NCI-H524 treated with DMSO at 0.1 percent for 48 hours (cell line): ENCODE measurements at regions not wholly inside any gene's neighbourhood (a gene's known extent, or its start where the extent isn't known, plus 50 kb on each side); places are given as distances from the start of the nearest gene placed in this dataset.
A peak's percentile ranks its signal among the peaks of the same experiment; 100 is the strongest.
"Not testable (repeated sequence)": the region's sequence is repeated elsewhere in the genome, so short reads cannot be mapped to it uniquely, and the experiment has no call there.

Experiments used
- DNase-seq: peaks from one replicate; lab custom pipeline; 2025; lab: John Stamatoyannopoulos, UW

GRCh38 chr18:60202708-60203107 lies 169.9 kb downstream of the MC4R start:
- no peak for DNase-seq

DNA sequence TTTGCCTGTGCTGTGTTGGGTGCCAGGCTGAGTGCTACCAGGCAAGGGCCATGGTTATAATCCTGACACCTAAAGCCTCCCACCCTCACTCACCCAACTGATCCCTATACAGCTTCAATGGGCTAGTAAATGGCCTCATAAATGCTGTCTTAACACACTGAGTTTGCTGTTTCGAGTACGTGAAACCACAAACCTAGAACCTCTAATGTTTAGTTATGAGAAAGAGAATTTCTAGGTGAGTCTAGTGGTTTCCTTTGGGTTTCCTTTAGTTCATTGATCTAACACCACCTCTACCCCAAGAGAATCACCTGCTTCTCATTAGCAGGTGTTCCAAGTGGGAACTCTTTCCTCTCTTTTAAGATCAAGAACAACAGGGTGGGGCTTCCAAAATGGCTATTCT lies 172.0 kb downstream of the MC4R start:
- DNase-seq: no peak

GRCh38 chr18:60199505-60199904 lies 173.1 kb downstream of the MC4R start:
- no peak for DNase-seq

DNA sequence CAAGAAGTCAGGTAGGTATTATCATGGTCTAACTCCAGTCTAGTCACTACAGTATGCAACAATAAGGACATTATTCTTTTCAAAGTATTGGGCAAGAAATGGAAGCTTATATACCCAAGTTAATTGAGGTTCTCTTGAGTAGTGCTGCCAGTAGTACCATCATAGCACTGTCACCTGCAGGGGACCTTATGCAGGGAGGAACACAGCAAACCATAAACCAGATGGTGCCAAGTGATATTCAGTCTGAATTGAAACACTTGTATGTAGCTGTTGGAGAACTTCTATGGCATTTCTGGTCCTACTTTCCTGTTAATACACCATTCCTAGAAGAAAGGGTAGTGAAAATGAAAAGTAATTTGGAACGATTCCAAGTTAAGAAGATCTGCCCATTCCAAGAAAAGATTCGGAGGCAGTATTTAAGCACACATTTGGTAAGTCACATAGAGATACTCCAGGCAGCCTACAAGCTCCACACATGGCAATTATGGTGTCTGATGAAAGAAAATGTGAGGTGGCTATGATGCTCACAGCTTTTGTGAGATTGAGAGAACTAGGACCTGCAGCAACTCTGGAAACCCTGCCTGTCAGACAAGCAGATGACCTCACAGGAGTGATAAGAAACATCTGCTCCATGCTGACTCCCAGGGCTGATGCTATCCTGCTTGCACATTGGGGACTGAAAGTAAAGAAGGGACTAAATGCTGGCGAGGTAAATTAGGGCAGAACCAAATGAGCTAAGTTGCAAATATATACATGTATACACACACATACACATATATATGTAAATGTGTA lies 174.7 kb downstream of the MC4R start:
- peak; percentile 6 for DNase-seq

DNA sequence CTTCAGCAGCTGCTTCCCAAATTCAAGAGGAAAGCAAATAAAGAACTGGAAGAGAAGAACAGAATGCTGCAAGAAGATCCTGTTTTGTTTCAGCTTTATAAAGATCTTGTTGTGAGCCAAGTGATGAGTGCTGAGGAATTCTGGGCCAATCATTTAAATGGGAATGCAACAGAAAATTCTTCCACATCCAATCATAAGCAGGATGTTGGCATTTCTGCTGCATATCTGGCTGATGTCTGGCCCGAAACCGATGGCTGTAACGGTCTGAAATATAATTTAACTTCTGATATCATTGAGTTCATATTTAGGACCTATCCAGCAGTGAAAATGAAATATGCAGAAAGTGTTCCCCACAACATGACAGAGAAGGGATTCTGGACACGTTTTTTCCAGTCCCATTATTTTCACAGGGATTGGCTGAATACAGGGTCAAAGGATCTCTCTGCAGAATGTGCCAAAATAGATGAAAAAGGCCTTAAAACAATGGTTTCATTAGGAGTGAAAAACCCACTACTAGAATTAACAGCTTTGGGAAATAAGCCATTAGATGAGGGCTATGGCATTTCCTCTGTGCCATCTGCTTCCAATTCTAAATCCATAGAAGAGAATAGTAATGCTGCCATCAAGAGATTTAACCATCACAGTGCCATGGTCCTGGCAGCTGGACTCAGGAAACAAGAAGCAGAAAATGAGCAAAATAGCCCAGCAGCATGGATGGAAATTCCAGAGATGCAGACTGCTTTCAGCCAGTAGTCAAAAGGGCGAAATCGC lies 175.6 kb downstream of the MC4R start:
- peak; percentile 39 for DNase-seq

DNA sequence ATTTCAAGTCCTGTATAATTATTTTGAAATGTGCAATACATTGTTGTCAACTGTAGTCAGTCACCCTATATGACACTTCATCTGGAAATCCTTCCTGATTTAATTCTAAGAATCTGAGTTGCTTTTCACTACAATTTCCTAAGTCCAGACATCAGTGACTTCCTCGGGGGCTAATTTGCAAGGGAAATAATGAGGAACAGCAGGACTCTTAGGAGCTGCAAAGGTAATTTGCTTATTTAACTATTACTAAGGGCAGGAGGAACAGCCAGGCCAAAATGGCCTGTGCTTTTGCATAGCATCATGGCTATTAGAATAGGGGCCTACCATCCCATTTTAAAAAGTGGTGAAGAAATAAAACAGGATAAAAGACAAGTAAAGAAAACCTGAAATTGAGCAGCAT lies 178.8 kb downstream of the MC4R start:
- DNase-seq: no peak

DNA sequence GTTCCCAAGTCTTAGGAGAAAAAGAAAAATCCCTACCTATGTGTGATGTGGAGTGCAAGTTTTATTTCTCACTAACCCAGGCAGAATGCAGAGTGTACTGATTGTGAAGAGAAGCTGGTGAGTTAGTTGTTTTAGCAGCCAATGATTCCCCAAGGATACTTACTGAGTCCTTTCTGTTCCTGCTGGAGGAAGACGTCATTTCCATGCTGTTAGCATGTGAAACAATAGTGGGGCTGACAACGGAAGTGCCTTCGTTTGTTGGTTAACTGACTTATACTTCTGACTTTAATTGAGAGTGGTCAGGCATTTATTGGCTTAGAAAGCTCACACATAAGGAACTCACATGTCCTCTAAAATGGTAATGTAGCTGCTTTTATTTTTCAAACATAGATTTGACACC lies 180.6 kb downstream of the MC4R start:
- DNase-seq: no peak

GRCh38 chr18:60189856-60190255 lies 182.7 kb downstream of the MC4R start:
- DNase-seq: no peak

DNA sequence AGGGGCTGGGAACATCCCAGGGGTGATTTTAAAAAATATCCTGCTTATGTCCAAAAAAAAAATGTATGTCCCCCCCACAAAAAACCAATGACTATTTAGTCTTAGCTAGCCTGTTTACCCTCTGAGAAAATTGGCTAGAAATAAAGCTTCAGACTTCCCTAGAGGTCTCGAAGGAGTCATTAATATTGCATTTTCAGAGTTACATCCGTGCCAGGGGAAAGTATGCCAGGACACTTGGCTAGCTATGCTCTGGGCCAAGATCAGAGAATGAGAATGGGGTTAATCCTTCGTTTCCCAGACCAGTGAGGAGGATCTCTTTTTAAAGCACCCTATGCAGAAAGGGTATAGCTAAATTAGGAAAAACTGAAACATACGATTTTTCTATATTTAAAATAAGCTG lies 183.6 kb downstream of the MC4R start:
- DNase-seq: no peak

DNA sequence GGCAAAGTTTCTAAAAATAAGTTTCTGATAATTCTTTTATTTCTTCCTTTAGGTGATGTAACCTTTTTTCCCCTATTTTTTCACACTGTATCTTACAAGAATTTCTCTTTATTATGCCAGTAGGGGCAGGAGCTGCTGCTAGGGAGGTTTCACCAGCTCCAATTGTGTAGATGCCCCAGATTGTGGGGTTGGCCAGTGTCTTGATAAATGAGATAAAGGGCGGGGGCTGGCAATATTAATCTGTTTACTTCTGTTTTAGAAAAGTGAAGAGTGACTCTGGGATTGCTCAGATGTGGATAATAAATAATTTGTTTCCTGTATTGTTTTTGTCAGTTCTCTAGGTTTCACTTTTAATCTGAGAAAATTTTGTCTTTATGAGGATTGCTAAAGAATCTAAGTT lies 190.4 kb downstream of the MC4R start:
- no peak for DNase-seq

GRCh38 chr18:60180671-60181070 lies 191.9 kb downstream of the MC4R start:
- DNase-seq: no peak

GRCh38 chr18:60178224-60178623 lies 194.4 kb downstream of the MC4R start:
- DNase-seq: not testable (repeated sequence)

- no peak for DNase-seq
These were observed 196.3 kb downstream of the MC4R start for GRCh38 chr18:60176259-60176658.

- DNase-seq: no peak
These were observed 197.7 kb downstream of the MC4R start for GRCh38 chr18:60174832-60175231.

- DNase-seq: no peak
These were observed 200.5 kb downstream of the MC4R start for GRCh38 chr18:60172030-60172429.

DNA sequence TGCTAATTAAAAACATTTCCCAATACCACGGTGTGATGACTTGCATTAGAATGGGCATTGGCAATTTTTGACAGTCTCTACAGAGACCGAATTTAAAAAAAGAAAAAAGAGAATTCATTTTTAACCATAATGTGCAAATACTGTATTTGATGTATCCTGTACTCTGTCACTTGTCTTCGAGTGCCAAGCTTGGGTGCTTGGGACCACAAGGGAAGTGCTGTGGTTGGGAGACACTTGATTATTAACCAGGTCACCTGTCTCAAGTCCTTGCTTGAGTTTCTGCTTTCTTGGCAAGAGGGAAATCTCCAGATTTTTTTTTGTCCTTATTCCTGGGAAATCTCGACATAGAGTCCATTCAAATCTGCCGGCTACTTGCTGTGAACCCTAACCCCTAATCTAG lies 209.0 kb downstream of the MC4R start:
- DNase-seq: no peak

DNA sequence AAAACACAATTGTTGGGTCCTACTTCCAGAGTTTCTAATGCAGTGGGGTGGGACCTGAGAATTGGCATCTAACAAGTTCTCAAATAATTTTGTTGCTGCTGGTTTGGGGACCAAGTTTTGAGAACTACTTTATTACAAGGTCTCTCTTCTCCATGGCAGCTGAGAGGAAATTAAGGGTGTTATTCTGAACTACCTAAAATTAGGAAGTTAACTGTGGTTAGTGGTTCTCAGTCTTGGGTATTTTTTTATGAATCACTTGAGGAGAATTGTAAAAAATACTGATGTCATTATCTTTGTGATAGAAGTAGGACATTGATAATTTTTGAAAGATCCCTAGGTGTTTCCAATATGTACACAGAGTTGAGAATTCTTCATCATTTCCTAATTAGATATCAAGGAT lies 210.2 kb downstream of the MC4R start:
- no peak for DNase-seq

GRCh38 chr18:60157810-60158209 lies 214.8 kb downstream of the MC4R start:
- DNase-seq: peak; percentile 49

DNA sequence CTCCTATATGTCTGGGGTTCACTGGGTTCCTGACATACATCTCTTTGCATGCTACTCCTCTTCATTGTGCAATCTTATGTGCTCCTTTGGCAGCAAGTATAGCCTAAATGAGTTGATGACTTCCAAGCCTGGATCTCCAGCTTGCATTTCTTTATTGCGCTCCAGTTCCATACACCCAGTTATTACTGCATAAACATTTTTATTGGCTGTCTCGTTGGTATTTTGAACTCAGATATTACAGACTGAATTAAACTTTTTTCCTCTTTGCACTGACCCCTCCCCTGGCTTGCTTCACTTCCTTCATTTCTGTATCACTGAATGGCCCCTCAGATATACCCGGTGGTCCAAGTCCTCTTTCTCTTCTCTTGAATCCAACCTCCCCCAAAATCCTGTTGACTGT lies 219.2 kb downstream of the MC4R start:
- no peak for DNase-seq

GRCh38 chr18:60149316-60149715 lies 223.3 kb downstream of the MC4R start:
- DNase-seq: no peak

- no peak for DNase-seq
These were observed 225.3 kb downstream of the MC4R start for GRCh38 chr18:60147323-60147722.

GRCh38 chr18:60146220-60146960 lies 226.2 kb downstream of the MC4R start:
- DNase-seq: no peak

DNA sequence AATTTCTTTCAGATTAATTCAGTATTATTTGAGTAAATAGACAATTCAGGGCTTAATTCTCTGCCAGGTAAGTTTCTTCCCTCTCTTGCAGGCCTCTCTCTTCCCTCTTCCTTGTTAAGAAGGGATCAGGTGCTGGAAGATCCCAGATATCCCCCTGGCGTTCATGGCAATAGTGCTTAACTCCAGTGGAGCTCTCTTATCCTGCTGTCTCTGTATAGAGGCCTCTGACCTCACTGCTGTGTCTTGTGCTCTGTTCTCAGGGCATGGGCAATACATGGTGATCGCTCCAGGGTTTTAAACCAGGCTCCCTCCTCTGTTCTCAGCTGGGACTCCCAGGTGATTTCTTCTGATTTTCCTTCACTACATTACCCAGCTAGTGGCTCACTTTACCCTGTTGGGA lies 226.8 kb downstream of the MC4R start:
- DNase-seq: no peak
